Testis (tissue), 2 donors: ENCODE measurements at regions not wholly inside any gene's neighbourhood (a gene's known extent, or its start where the extent isn't known, plus 50 kb on each side); places are given as distances from the start of the nearest gene placed in this dataset.

ENCODE experiments used
- DNase-seq: peaks from one replicate; pipeline ENCODE4 v3.0.0-alpha.2; 2019
- H3K27ac ChIP-seq, 2 donors: fragments of 200-600 bp; sonication (generic); one replicate each; pipeline ENCODE4 v1.5.1; 2019
- H3K27me3 ChIP-seq: fragments of 200-600 bp; sonication (generic); one replicate; pipeline ENCODE4 v1.5.1; 2019
- H3K36me3 ChIP-seq: fragments of 200-600 bp; sonication (generic); one replicate; pipeline ENCODE4 v1.5.1; 2017; ENCODE audit warnings: low read depth; ENCODE audit errors: missing control alignments
- H3K4me1 ChIP-seq: fragments of 200-600 bp; sonication (generic); one replicate; pipeline ENCODE4 v1.5.1; 2019
- H3K4me3 ChIP-seq, 2 donors: fragments of 200-600 bp; sonication (generic); one replicate each; pipeline ENCODE4 v1.5.1; 2017 to 2019
- H3K9me3 ChIP-seq: fragments of 200-600 bp; sonication (generic); one replicate; pipeline ENCODE4 v1.5.1; 2017
- POLR2A ChIP-seq: fragments of 450-650 bp; IDR thresholded peaks from one replicate; pipeline ENCODE4 v1.6.1; 2017; ENCODE audit warnings: antibody characterized with exemption, mild to moderate bottlenecking, moderate library complexity
- WGBS, 2 donors: methylation state at CpG; one replicate each; pipeline ENCODE4 v1.1.5; 2018; 5-methylcytosine and 5-hydroxymethylcytosine counted together
- intact Hi-C: fragments of 100-400 bp; cut with DNase I; formaldehyde crosslinking; loops from one replicate; pipeline ENCODE4 v1.15.1; 2023; ENCODE audit warnings: low total_unique reads
- TF ChIP-seq, protein P1 (sequence below), 3 experiments: fragments of 450-650 bp in 2 of 3; fragments of 200-600 bp in 1 of 3; sonication (generic) in 1 of 3; IDR thresholded peaks; one replicate each; pipeline ENCODE4 v1.5.1; 2016 to 2019; ENCODE audit warnings: antibody characterized with exemption in 3 of 3, mild to moderate bottlenecking in 2 of 3, moderate library complexity in 1 of 3

DNA sequence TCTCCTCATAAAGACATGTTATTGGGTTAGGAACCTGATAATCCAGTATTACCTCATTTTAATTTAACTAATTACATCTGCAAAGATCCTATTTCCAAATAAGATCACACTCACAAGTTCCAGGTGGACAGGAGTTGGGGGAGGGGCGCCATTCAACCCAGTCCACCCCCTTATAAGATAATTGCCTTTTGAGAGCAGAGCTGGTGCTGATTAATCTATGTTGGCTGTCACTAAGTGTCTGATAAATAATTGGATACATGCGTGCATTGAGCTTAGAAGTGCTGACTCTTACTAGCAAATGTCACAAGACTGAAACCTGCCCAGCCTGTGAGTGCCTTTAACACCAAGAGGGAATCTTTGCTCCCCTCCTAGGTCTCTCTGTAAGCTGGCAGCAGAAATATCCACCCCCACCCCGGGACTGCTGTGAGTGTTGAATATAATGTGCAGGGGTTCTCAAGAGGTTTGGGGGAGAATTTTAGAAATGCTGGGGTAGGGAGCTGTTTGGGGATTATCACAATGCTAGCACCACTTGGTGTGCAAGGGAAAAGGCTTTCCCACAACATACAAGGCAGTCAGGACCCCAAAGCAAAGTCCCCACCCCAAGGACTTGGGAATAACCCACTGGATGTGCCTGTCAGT, 87.5 kb downstream of the ANKRD60 start:
- H3K27me3 ChIP-seq, result no peaks in the 10 kb centered on the region
- H3K4me3 ChIP-seq, result no peak overlapping the region
- H3K9me3 ChIP-seq, result no peaks in the 10 kb centered on the region
- peaks cover 4% of the 10 kb centered on the region for H3K4me1 ChIP-seq
- WGBS, 2 donors, result 76% methylated on average over 3 of the region's 3 CpGs
- TF ChIP-seq, protein P1, sequence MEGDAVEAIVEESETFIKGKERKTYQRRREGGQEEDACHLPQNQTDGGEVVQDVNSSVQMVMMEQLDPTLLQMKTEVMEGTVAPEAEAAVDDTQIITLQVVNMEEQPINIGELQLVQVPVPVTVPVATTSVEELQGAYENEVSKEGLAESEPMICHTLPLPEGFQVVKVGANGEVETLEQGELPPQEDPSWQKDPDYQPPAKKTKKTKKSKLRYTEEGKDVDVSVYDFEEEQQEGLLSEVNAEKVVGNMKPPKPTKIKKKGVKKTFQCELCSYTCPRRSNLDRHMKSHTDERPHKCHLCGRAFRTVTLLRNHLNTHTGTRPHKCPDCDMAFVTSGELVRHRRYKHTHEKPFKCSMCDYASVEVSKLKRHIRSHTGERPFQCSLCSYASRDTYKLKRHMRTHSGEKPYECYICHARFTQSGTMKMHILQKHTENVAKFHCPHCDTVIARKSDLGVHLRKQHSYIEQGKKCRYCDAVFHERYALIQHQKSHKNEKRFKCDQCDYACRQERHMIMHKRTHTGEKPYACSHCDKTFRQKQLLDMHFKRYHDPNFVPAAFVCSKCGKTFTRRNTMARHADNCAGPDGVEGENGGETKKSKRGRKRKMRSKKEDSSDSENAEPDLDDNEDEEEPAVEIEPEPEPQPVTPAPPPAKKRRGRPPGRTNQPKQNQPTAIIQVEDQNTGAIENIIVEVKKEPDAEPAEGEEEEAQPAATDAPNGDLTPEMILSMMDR (IDR thresholded peaks at IDR 0.05), result no peak
- no peak for TF ChIP-seq POLR2A
- no peak overlapping the region for H3K27ac ChIP-seq
- no peak for DNase-seq
- no peaks in the 10 kb centered on the region for H3K36me3 ChIP-seq
- intact Hi-C loops, result no loop called here

DNA sequence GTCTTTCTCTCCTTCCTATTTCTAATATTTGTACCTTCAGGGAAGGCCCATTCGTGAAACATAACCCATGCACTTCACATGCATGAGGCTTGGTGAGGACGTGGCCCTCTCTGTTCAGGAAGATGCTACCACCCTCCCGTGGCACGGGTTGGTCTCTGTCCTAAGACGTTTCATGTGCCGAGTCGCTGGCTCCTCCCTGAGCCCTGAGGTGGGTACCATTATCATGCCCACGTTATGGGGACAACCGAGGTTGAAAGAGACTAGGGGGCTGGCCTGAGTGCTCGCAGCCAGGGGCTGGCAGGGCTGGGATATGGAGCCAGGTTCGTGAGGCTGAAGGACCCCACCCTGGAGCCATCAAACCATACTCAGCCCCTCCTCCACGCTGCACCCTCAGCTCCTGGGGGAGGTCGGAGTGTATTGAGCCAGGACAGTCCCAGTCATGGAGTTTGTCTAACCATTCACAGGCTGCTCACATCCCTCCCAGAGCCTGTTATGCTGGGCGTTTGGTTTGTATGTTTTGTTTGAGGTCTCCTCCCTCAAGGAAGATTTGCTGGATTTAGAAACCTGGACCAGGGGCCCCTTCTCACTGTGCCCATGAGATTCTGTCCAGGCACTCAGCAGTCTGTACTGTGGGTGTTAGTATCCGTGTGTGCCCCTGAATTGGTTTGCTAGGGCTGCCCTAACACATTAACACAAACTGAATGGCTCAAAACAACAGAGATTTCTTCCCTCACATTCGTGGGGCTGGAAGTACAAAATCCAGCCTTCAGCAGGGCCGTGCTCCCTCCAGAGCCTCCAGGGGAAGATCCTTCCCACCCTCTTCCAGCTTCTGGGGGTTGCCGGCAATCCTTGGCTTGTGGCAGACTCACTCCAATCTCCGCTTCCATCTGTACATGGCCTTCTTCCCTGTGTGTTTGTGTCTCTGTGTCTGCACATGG, 88.3 kb downstream of the ANKRD60 start:
- WGBS, 2 donors, result 81 to 86% methylated on average over 14 to 19 of the region's 19 CpGs

DNA sequence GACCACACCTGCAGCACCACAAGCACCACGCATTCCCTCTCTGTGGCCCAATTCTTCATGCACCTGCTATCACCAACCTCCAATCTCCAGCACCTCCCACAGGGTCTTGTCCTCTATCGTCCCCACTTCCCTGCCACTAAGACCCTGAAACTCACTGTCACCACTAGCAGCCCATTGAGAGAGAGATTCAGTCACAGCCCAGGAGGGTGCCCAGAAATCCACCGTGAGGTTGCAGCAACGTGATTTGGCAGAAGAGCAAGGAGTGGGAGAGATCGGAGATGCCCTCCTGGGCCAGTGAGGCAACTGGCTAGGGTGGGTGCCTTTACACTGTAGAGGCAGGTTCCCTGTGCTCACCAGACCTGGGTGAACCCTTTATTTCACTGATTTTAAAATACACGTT, 90.1 kb downstream of the ANKRD60 start:
- Histone ChIP-seq H3K4me3 (no peak overlapping the region), H3K9me3 (no peaks in the 10 kb centered on the region), H3K36me3 (no peaks in the 10 kb centered on the region), H3K4me1 (peaks cover 2% of the 10 kb centered on the region), H3K27ac (no peak overlapping the region), H3K27me3 (no peaks in the 10 kb centered on the region)
- intact Hi-C loops, result no loop called here
- DNase-seq, result no peak
- 75 to 85% methylated on average over 6 of the region's 6 CpGs for WGBS, 2 donors
- TF ChIP-seq, protein P1 (IDR thresholded peaks at IDR 0.05), result no peak
- TF ChIP-seq POLR2A, result no peak

More for the DNA sequence above, 88.3 kb downstream of the ANKRD60 start:
- Histone ChIP-seq H3K36me3 (no peaks in the 10 kb centered on the region), H3K9me3 (no peaks in the 10 kb centered on the region), H3K27ac (no peak overlapping the region), H3K27me3 (no peaks in the 10 kb centered on the region), H3K4me3 (no peak overlapping the region), H3K4me1 (peaks cover 2% of the 10 kb centered on the region)
- DNase-seq, result no peak
- no peak for TF ChIP-seq POLR2A
- TF ChIP-seq, protein P1 (IDR thresholded peaks at IDR 0.05), result no peak
- intact Hi-C loops, result no loop called here

DNA sequence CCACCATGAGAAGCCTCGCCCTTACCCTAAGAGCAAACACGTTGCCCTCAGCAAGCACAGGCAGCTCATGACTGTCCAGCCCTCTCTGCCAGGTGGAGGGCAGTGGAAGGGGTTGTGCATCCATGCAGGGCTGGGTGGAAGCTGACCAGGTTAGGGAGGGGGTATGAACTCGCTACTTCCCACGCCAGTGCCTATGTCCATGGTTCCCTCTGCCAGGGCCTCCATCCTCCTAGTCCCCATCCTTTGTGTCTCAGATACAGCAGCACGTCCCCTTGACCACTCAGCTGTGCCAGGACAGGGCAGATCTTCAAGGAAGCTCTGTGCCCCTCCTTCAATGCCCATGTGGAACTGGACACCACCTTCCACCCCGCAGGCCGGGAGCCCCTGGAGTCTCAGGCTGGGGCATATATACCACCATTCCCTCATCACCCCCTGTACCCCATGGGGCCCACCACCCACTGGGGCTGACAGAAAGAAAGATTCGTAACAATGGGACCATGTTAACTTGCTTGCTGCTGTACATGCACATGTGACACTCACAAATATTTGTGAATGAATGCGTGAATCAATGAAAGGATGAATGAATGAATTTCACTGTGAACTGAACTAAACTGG, 90.7 kb downstream of the ANKRD60 start:
- Histone ChIP-seq H3K27me3 (no peaks in the 10 kb centered on the region), H3K4me1 (peaks cover 2% of the 10 kb centered on the region), H3K4me3 (no peak overlapping the region), H3K36me3 (no peaks in the 10 kb centered on the region), H3K27ac (no peak overlapping the region), H3K9me3 (no peaks in the 10 kb centered on the region)
- intact Hi-C loops, result no loop called here
- 91 to 98% methylated on average over 9 of the region's 9 CpGs for WGBS, 2 donors
- TF ChIP-seq, protein P1 (IDR thresholded peaks at IDR 0.05), result no peak
- TF ChIP-seq POLR2A, result no peak
- DNase-seq, result no peak
